Mesenchymal stem cell (in vitro differentiated cells and primary cell): ENCODE measurements at regions not wholly inside any gene's neighbourhood (a gene's known extent, or its start where the extent isn't known, plus 50 kb on each side); places are given as distances from the start of the nearest gene placed in this dataset.

Experiments used
- DNase-seq: peaks from one replicate; pipeline ENCODE4 v3.0.0-alpha.2; 2013
- H2AFZ ChIP-seq: one replicate; pipeline ENCODE4 v1.6.1; 2013; ENCODE audit warnings: low read depth, mild to moderate bottlenecking, control low read depth, inconsistent platforms, low read length, moderate library complexity
- H2AK5ac ChIP-seq: 2 replicates; pipeline ENCODE4 v1.6.1; 2013; ENCODE audit warnings: low read length, moderate library complexity, mild to moderate bottlenecking, inconsistent platforms; ENCODE audit not compliant: severe bottlenecking
- H2BK120ac ChIP-seq: one replicate; pipeline ENCODE4 v1.6.1; 2013; ENCODE audit warnings: low read depth, mild to moderate bottlenecking, inconsistent platforms, low read length, moderate library complexity
- H2BK12ac ChIP-seq, 2 experiments: one replicate each; pipeline ENCODE4 v1.6.1; 2013; ENCODE audit warnings: inconsistent platforms in 2 of 2, low read length in 2 of 2, mild to moderate bottlenecking in 2 of 2, moderate library complexity in 2 of 2, control low read depth in 1 of 2
- H2BK15ac ChIP-seq: one replicate; pipeline ENCODE4 v1.6.1; 2013; ENCODE audit warnings: mild to moderate bottlenecking, low read depth, inconsistent platforms; ENCODE audit not compliant: poor library complexity, severe bottlenecking
- H2BK5ac ChIP-seq: 2 replicates; pipeline ENCODE4 v1.6.1; 2013; ENCODE audit warnings: low read depth, mild to moderate bottlenecking, low read length, control low read depth, inconsistent platforms; ENCODE audit not compliant: poor library complexity, severe bottlenecking
- H3K14ac ChIP-seq, 2 experiments: one replicate each; pipeline ENCODE4 v1.6.1; 2013; ENCODE audit warnings: inconsistent platforms in 2 of 2, low read length in 2 of 2, control low read depth in 1 of 2, mild to moderate bottlenecking in 1 of 2, moderate library complexity in 1 of 2
- H3K18ac ChIP-seq, 2 experiments: one replicate each; pipeline ENCODE4 v1.6.1; 2013; ENCODE audit warnings: inconsistent platforms in 2 of 2, low read length in 2 of 2, control low read depth in 1 of 2, low read depth in 1 of 2, mild to moderate bottlenecking in 1 of 2
- H3K23ac ChIP-seq, 2 experiments: one replicate each; pipeline ENCODE4 v1.6.1; 2013; ENCODE audit warnings: inconsistent platforms in 2 of 2, low read length in 2 of 2, mild to moderate bottlenecking in 2 of 2, moderate library complexity in 2 of 2, control low read depth in 1 of 2
- H3K27ac ChIP-seq: 2 replicates; pipeline ENCODE4 v1.5.1; 2013; ENCODE audit warnings: mild to moderate bottlenecking, moderate library complexity, low read length, control low read depth, inconsistent platforms; ENCODE audit not compliant: poor library complexity, severe bottlenecking
- H3K27me3 ChIP-seq, 2 experiments: 2 replicates each; pipeline versions ENCODE4 v1.6.1 to v1.7.0; 2013; ENCODE audit warnings: low read length in 2 of 2, mild to moderate bottlenecking in 2 of 2, moderate library complexity in 2 of 2, control low read depth in 1 of 2, inconsistent platforms in 1 of 2; ENCODE audit not compliant: control insufficient read depth in 1 of 2, insufficient read depth in 1 of 2
- H3K36me3 ChIP-seq, 2 experiments: 2 replicates each; pipeline versions ENCODE4 v1.6.1 to v1.7.0; 2013; ENCODE audit warnings: low read length in 2 of 2, control low read depth in 1 of 2, inconsistent platforms in 1 of 2, low read depth in 1 of 2, mild to moderate bottlenecking in 1 of 2; ENCODE audit not compliant: insufficient read depth in 2 of 2, control insufficient read depth in 1 of 2
- H3K4ac ChIP-seq, 2 experiments: one replicate each; pipeline ENCODE4 v1.6.1; 2013; ENCODE audit warnings: inconsistent platforms in 2 of 2, low read length in 2 of 2, mild to moderate bottlenecking in 2 of 2, moderate library complexity in 2 of 2, control low read depth in 1 of 2, low read depth in 1 of 2
- H3K4me1 ChIP-seq: 2 replicates; pipeline ENCODE4 v1.6.1; 2013; ENCODE audit warnings: low read depth, low read length, control low read depth; ENCODE audit not compliant: control insufficient read depth, insufficient read depth
- H3K4me2 ChIP-seq: 2 replicates; pipeline ENCODE4 v1.6.1; 2013; ENCODE audit warnings: low read length, mild to moderate bottlenecking, inconsistent platforms; ENCODE audit not compliant: poor library complexity, severe bottlenecking
- H3K4me3 ChIP-seq, 2 experiments: 2 replicates each; pipeline versions ENCODE4 v1.5.1 to v1.7.0; 2013; ENCODE audit warnings: low read length in 2 of 2, mild to moderate bottlenecking in 2 of 2, control low read depth in 1 of 2, low read depth in 1 of 2; ENCODE audit not compliant: insufficient read depth in 1 of 2
- H3K79me1 ChIP-seq: replicated peaks from 2 replicates; pipeline ENCODE4 v1.6.1; 2013; ENCODE audit warnings: mild to moderate bottlenecking, control low read depth, low read length, inconsistent platforms; ENCODE audit not compliant: poor library complexity, severe bottlenecking
- H3K9ac ChIP-seq: 2 replicates; pipeline ENCODE4 v1.7.0; 2013; ENCODE audit warnings: mild to moderate bottlenecking, low read length, moderate library complexity
- H3K9me3 ChIP-seq: 2 replicates; pipeline ENCODE4 v1.7.0; 2013; ENCODE audit warnings: mild to moderate bottlenecking, low read length; ENCODE audit not compliant: control insufficient read depth
- H4K8ac ChIP-seq: one replicate; pipeline ENCODE4 v1.6.1; 2013; ENCODE audit warnings: inconsistent platforms, mild to moderate bottlenecking, low read length, moderate library complexity
- H4K91ac ChIP-seq: one replicate; pipeline ENCODE4 v1.6.1; 2013; ENCODE audit warnings: mild to moderate bottlenecking, low read length, inconsistent platforms
- WGBS: methylation state at CpG from one replicate; pipeline ENCODE4 v1.1.7; 2013; ENCODE audit warnings: mixed read lengths; 5-methylcytosine and 5-hydroxymethylcytosine counted together

DNA sequence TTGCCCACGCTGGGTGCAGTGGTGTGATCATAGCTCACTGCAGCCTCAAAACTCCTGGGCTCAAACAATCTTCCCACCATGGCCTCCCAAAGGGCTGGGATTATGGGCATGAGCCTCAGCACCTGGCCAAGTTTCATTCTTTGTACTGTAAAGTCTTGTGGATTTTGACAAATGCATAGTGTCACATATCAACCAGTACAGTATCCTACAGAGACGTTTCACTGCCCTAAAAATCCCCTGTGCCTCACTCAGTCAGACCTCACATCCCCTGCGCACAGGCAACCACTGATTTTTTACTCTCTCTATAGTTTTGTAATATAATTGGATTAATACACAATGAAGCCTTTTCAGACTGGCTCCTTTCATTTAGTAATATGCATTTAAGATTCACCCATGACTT is 130.7 kb upstream of the UBE2E1 start:
- Histone ChIP-seq H2BK12ac (no peak overlapping the region), H3K9ac (no peak overlapping the region), H2BK120ac (no peak overlapping the region), H3K4me3 (no peak overlapping the region), H3K23ac (no peak overlapping the region), H2AK5ac (no peak overlapping the region), H3K4me2 (no peak overlapping the region), H3K27me3 (peaks cover 0 to 3% of the 10 kb centered on the region in 2 experiments), H2AFZ (no peak overlapping the region), H4K8ac (no peak overlapping the region), H4K91ac (no peak overlapping the region), H3K36me3 (peaks cover 0 to 3% of the 10 kb centered on the region in 2 experiments), H3K4me1 (no peaks in the 10 kb centered on the region), H2BK15ac (no peak overlapping the region), H3K4ac (no peak overlapping the region), H3K27ac (no peak overlapping the region), H2BK5ac (no peak overlapping the region), H3K18ac (no peak overlapping the region), H3K79me1 (no peaks in the 10 kb centered on the region), H3K14ac (no peak overlapping the region), H3K9me3 (no peaks in the 10 kb centered on the region)
- no peak for DNase-seq
- 88% methylated on average over 2 of the region's 3 CpGs for WGBS

GRCh38 chr3:23676093-23676492 is 129.7 kb upstream of the UBE2E1 start:
- H3K36me3 ChIP-seq = peaks cover 0 to 3% of the 10 kb centered on the region in 2 experiments
- no peaks in the 10 kb centered on the region for H3K79me1 ChIP-seq
- H2BK5ac ChIP-seq = no peak overlapping the region
- H3K4me2 ChIP-seq = no peak overlapping the region
- no peak overlapping the region for H4K91ac ChIP-seq
- H3K14ac ChIP-seq = no peak overlapping the region
- H3K23ac ChIP-seq = no peak overlapping the region
- H3K4me1 ChIP-seq = no peaks in the 10 kb centered on the region
- no peak overlapping the region for H2AK5ac ChIP-seq
- H3K9me3 ChIP-seq = no peaks in the 10 kb centered on the region
- no peak for DNase-seq
- no peak overlapping the region for H2BK15ac ChIP-seq
- no peak overlapping the region for H2BK12ac ChIP-seq
- WGBS = no CpG with 5 or more reads among the region's 1 CpG
- no peak overlapping the region for H2AFZ ChIP-seq
- H3K27ac ChIP-seq = no peak overlapping the region
- peaks cover 0 to 2% of the 10 kb centered on the region in 2 experiments for H3K27me3 ChIP-seq
- H3K4ac ChIP-seq = no peak overlapping the region
- H3K4me3 ChIP-seq = no peak overlapping the region
- H3K18ac ChIP-seq = no peak overlapping the region
- H4K8ac ChIP-seq = no peak overlapping the region
- no peak overlapping the region for H3K9ac ChIP-seq
- no peak overlapping the region for H2BK120ac ChIP-seq

- H3K79me1 ChIP-seq = no peaks in the 10 kb centered on the region
- H2BK15ac ChIP-seq = no peak overlapping the region
- no peak overlapping the region for H3K23ac ChIP-seq
- 63% methylated on average over 1 of the region's 1 CpG for WGBS
- no peak overlapping the region for H2BK12ac ChIP-seq
- H3K36me3 ChIP-seq = no peaks in the 10 kb centered on the region
- H3K4me3 ChIP-seq = no peak overlapping the region
- H3K9me3 ChIP-seq = no peaks in the 10 kb centered on the region
- no peak overlapping the region for H3K27ac ChIP-seq
- H2BK5ac ChIP-seq = no peak overlapping the region
- H4K91ac ChIP-seq = no peak overlapping the region
- H3K27me3 ChIP-seq = no peaks in the 10 kb centered on the region
- H3K9ac ChIP-seq = no peak overlapping the region
- no peak overlapping the region for H3K14ac ChIP-seq
- no peak overlapping the region for H3K4ac ChIP-seq
- H2BK120ac ChIP-seq = no peak overlapping the region
- H2AFZ ChIP-seq = no peak overlapping the region
- H4K8ac ChIP-seq = no peak overlapping the region
- H2AK5ac ChIP-seq = no peak overlapping the region
- no peak overlapping the region for H3K18ac ChIP-seq
- no peak for DNase-seq
- H3K4me1 ChIP-seq = peaks cover 13% of the 10 kb centered on the region
- no peak overlapping the region for H3K4me2 ChIP-seq
Measured at GRCh38 chr3:23682646-23683045, 123.1 kb upstream of the UBE2E1 start.

DNA sequence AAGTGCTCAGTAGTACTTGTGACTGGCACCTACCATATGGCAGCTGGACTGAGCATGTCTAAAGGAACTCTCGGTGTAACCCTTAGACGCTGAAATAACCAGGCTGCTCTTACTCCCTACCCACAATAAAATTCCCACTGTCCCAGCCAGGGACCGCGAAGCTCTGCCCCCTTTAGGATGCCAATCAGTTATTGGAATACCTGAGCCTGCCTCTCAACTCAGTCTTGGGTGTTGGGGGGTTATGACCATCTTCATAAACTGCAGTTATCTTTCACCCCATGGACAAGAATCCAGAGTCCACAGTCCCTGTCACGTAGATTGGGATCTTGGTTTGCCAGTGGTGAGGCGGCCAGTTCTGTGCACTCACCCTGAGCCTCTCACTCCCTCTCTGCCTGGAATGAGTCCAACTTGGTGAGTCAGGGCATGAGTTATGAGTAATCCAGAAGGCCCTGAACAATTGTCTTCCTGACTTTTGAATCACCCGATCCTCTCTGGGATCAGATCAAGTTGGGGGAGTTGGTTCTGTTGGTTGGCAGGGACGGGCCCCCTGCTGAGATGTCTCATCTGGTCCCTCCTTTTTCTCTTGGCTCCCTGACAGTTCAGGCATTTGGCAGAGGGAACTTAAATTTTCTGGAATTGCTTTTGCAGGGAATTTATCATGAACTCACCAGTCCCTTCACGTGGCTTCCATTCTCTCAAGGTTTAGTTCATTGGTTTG is 120.1 kb upstream of the UBE2E1 start:
- no peak overlapping the region for H2AK5ac ChIP-seq
- peaks cover 13% of the 10 kb centered on the region for H3K9me3 ChIP-seq
- no peak overlapping the region for H3K23ac ChIP-seq
- H3K14ac ChIP-seq = no peak overlapping the region
- peak overlapping the region in 1 of 2 experiments; percentile 7 for H2BK12ac ChIP-seq
- H3K27ac ChIP-seq = peak overlapping the region; percentile 55
- H3K79me1 ChIP-seq = no peaks in the 10 kb centered on the region
- H2BK5ac ChIP-seq = no peak overlapping the region
- H3K18ac ChIP-seq = no peak overlapping the region
- no peak overlapping the region for H3K4ac ChIP-seq
- H3K4me1 ChIP-seq = peaks cover 13% of the 10 kb centered on the region
- H3K9ac ChIP-seq = peak overlapping the region; percentile 76
- H2BK120ac ChIP-seq = no peak overlapping the region
- H2AFZ ChIP-seq = no peak overlapping the region
- DNase-seq = peak; percentile 97
- no peaks in the 10 kb centered on the region for H3K36me3 ChIP-seq
- no peak overlapping the region for H3K4me2 ChIP-seq
- WGBS = 17% methylated on average over 5 of the region's 9 CpGs
- no peaks in the 10 kb centered on the region for H3K27me3 ChIP-seq
- no peak overlapping the region for H2BK15ac ChIP-seq
- H3K4me3 ChIP-seq = peak overlapping the region in 1 of 2 experiments; percentile 39
- peak overlapping the region; percentile 14 for H4K8ac ChIP-seq
- no peak overlapping the region for H4K91ac ChIP-seq
